ENCODE measurements at regions not wholly inside any gene's neighbourhood (a gene's known extent, or its start where the extent isn't known, plus 50 kb on each side); places are given as distances from the start of the nearest gene placed in this dataset.

GRCh38 chr10:14456218-14456869, 125.6 kb upstream of the FRMD4A start:
- Mint-ChIP-seq H3K9me3 (ENCODE audit: unreplicated experiment) (no peaks in the 10 kb centered on the region), H3K27ac (ENCODE audit: unreplicated experiment) (no peak overlapping the region), H3K4me1 (ENCODE audit: low read depth, unreplicated experiment) (no peaks in the 10 kb centered on the region), H3K36me3 (ENCODE audit: unreplicated experiment) (peaks cover 16% of the 10 kb centered on the region), H3K27me3 (ENCODE audit: unreplicated experiment) (peaks cover 5% of the 10 kb centered on the region), H3K4me3 (ENCODE audit: unreplicated experiment) (no peak overlapping the region)
- TF ChIP-seq, protein P1, sequence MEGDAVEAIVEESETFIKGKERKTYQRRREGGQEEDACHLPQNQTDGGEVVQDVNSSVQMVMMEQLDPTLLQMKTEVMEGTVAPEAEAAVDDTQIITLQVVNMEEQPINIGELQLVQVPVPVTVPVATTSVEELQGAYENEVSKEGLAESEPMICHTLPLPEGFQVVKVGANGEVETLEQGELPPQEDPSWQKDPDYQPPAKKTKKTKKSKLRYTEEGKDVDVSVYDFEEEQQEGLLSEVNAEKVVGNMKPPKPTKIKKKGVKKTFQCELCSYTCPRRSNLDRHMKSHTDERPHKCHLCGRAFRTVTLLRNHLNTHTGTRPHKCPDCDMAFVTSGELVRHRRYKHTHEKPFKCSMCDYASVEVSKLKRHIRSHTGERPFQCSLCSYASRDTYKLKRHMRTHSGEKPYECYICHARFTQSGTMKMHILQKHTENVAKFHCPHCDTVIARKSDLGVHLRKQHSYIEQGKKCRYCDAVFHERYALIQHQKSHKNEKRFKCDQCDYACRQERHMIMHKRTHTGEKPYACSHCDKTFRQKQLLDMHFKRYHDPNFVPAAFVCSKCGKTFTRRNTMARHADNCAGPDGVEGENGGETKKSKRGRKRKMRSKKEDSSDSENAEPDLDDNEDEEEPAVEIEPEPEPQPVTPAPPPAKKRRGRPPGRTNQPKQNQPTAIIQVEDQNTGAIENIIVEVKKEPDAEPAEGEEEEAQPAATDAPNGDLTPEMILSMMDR (IDR thresholded peaks at IDR 0.05; ENCODE audit: partially characterized antibody, unreplicated experiment), result no peak
- no peak for DNase-seq

- TF ChIP-seq, protein P1 (IDR thresholded peaks at IDR 0.05; ENCODE audit: partially characterized antibody, unreplicated experiment), result no peak
- Mint-ChIP-seq H3K27ac (ENCODE audit: unreplicated experiment) (no peak overlapping the region), H3K4me3 (ENCODE audit: unreplicated experiment) (no peak overlapping the region), H3K9me3 (ENCODE audit: unreplicated experiment) (peaks cover 2% of the 10 kb centered on the region), H3K27me3 (ENCODE audit: unreplicated experiment) (peaks cover 4% of the 10 kb centered on the region), H3K36me3 (ENCODE audit: unreplicated experiment) (peaks cover 15% of the 10 kb centered on the region), H3K4me1 (ENCODE audit: low read depth, unreplicated experiment) (no peaks in the 10 kb centered on the region)
- no peak for DNase-seq
Measured at GRCh38 chr10:14454629-14455028, 123.9 kb upstream of the FRMD4A start.

- no peak for DNase-seq
- Mint-ChIP-seq H3K27ac (ENCODE audit: unreplicated experiment) (no peak overlapping the region), H3K27me3 (ENCODE audit: unreplicated experiment) (peaks cover 4% of the 10 kb centered on the region), H3K4me1 (ENCODE audit: low read depth, unreplicated experiment) (no peaks in the 10 kb centered on the region), H3K9me3 (ENCODE audit: unreplicated experiment) (peaks cover 2% of the 10 kb centered on the region), H3K4me3 (ENCODE audit: unreplicated experiment) (no peak overlapping the region), H3K36me3 (ENCODE audit: unreplicated experiment) (peaks cover 15% of the 10 kb centered on the region)
- TF ChIP-seq, protein P1 (IDR thresholded peaks at IDR 0.05; ENCODE audit: partially characterized antibody, unreplicated experiment), result no peak
Measured at GRCh38 chr10:14454206-14454605, 123.5 kb upstream of the FRMD4A start.

DNA sequence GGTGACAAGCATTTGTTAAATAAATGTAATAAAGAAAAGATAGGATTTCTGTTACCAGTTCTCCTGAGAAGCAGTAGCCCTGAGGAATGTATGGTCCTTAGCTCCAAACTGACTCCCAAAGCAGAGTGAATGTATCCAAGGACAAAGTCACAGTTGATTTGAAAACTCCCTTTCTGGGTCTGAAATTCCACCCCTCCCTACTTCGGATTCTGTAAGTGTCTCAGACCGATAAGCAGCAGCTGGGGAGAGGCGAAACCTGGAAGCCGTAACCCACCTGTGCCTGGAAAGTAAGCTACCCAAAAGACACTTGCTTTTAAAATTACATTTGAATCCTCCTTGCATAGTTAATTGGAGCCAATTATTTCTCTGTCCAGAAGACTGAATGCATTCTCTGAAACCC, 122.9 kb upstream of the FRMD4A start:
- peaks cover 13% of the 10 kb centered on the region for H3K36me3 Mint-ChIP-seq (ENCODE audit: unreplicated experiment)
- H3K4me1 Mint-ChIP-seq (ENCODE audit: low read depth, unreplicated experiment), result no peaks in the 10 kb centered on the region
- no peak overlapping the region for H3K27ac Mint-ChIP-seq (ENCODE audit: unreplicated experiment)
- TF ChIP-seq, protein P1 (IDR thresholded peaks at IDR 0.05; ENCODE audit: partially characterized antibody, unreplicated experiment), result no peak
- peaks cover 4% of the 10 kb centered on the region for H3K27me3 Mint-ChIP-seq (ENCODE audit: unreplicated experiment)
- DNase-seq, result no peak
- peaks cover 2% of the 10 kb centered on the region for H3K9me3 Mint-ChIP-seq (ENCODE audit: unreplicated experiment)
- H3K4me3 Mint-ChIP-seq (ENCODE audit: unreplicated experiment), result no peak overlapping the region

- DNase-seq, result no peak
- Mint-ChIP-seq H3K27ac (ENCODE audit: unreplicated experiment) (peak overlapping the region; percentile 35), H3K27me3 (ENCODE audit: unreplicated experiment) (peaks cover 2% of the 10 kb centered on the region), H3K4me1 (ENCODE audit: low read depth, unreplicated experiment) (no peaks in the 10 kb centered on the region), H3K9me3 (ENCODE audit: unreplicated experiment) (peaks cover 2% of the 10 kb centered on the region), H3K4me3 (ENCODE audit: unreplicated experiment) (no peak overlapping the region), H3K36me3 (ENCODE audit: unreplicated experiment) (peaks cover 6% of the 10 kb centered on the region)
- TF ChIP-seq, protein P1 (IDR thresholded peaks at IDR 0.05; ENCODE audit: partially characterized antibody, unreplicated experiment), result no peak
Measured at GRCh38 chr10:14451341-14451740, 120.6 kb upstream of the FRMD4A start.
